ENCODE measurements at regions not wholly inside any gene's neighbourhood (a gene's known extent, or its start where the extent isn't known, plus 50 kb on each side); places are given as distances from the start of the nearest gene placed in this dataset.

GRCh38 chr5:119991625-119992024, 362.3 kb downstream of the FAM170A start:
- Histone ChIP-seq H3K4me1 (no peaks in the 10 kb centered on the region), H3K36me3 (no peaks in the 10 kb centered on the region), H3K27me3 (no peaks in the 10 kb centered on the region), H3K4me3 (no peak overlapping the region), H3K27ac (no peak overlapping the region), H3K9me3 (peaks cover 0 to 5% of the 10 kb centered on the region in 2 donors)
- no peak for TF ChIP-seq CTCF (IDR thresholded peaks at IDR 0.05)
- TF ChIP-seq POLR2A (IDR thresholded peaks at IDR 0.05), result no peak
- intact Hi-C loops (cut with DNase I; ENCODE audit: low total_unique reads), result no loop called here
- DNase-seq, result no peak

GRCh38 chr5:119996128-119996527, 366.8 kb downstream of the FAM170A start:
- intact Hi-C loops (cut with DNase I; ENCODE audit: low total_unique reads), result no loop called here
- Histone ChIP-seq H3K4me1 (no peaks in the 10 kb centered on the region), H3K27me3 (no peaks in the 10 kb centered on the region), H3K9me3 (no peaks in the 10 kb centered on the region), H3K36me3 (no peaks in the 10 kb centered on the region), H3K4me3 (no peak overlapping the region), H3K27ac (no peak overlapping the region)
- TF ChIP-seq CTCF (IDR thresholded peaks at IDR 0.05) (no peak), POLR2A (IDR thresholded peaks at IDR 0.05) (no peak)
- DNase-seq, result no peak

- Histone ChIP-seq H3K4me3 (no peak overlapping the region), H3K4me1 (no peaks in the 10 kb centered on the region), H3K36me3 (no peaks in the 10 kb centered on the region), H3K27ac (peak overlapping the region in 1 of 2 donors; percentile 33), H3K27me3 (no peaks in the 10 kb centered on the region), H3K9me3 (no peaks in the 10 kb centered on the region)
- TF ChIP-seq POLR2A (IDR thresholded peaks at IDR 0.05), result no peak
- no peak for TF ChIP-seq CTCF (IDR thresholded peaks at IDR 0.05)
- no peak for DNase-seq
- intact Hi-C loops (cut with DNase I; ENCODE audit: low total_unique reads), result no loop called here
Observed at GRCh38 chr5:120007598-120007997, 378.2 kb downstream of the FAM170A start.

GRCh38 chr5:120012431-120012830, 383.1 kb downstream of the FAM170A start:
- Histone ChIP-seq H3K4me3 (no peak overlapping the region), H3K27me3 (no peaks in the 10 kb centered on the region), H3K4me1 (no peaks in the 10 kb centered on the region), H3K27ac (no peak overlapping the region), H3K9me3 (no peaks in the 10 kb centered on the region), H3K36me3 (no peaks in the 10 kb centered on the region)
- intact Hi-C loops (cut with DNase I; ENCODE audit: low total_unique reads), result no loop called here
- no peak for TF ChIP-seq POLR2A (IDR thresholded peaks at IDR 0.05)
- TF ChIP-seq CTCF (IDR thresholded peaks at IDR 0.05), result no peak
- DNase-seq, result no peak

- no peak overlapping the region for H3K27ac ChIP-seq
- no peaks in the 10 kb centered on the region for H3K27me3 ChIP-seq
- H3K36me3 ChIP-seq, result no peaks in the 10 kb centered on the region
- no peak for DNase-seq
- intact Hi-C loops (cut with DNase I; ENCODE audit: low total_unique reads), result no loop called here
- TF ChIP-seq POLR2A (IDR thresholded peaks at IDR 0.05), result no peak
- TF ChIP-seq CTCF (IDR thresholded peaks at IDR 0.05), result no peak
- H3K4me3 ChIP-seq, result no peak overlapping the region
- H3K9me3 ChIP-seq, result no peaks in the 10 kb centered on the region
- no peaks in the 10 kb centered on the region for H3K4me1 ChIP-seq
Observed at GRCh38 chr5:120014535-120014934, 385.2 kb downstream of the FAM170A start.

Data from uterus (tissue), 3 donors.